DOHH2 (cell line): ENCODE measurements at regions not wholly inside any gene's neighbourhood (a gene's known extent, or its start where the extent isn't known, plus 50 kb on each side); places are given as distances from the start of the nearest gene placed in this dataset.

ENCODE experiments used
- CTCF ChIP-seq: fragments of 200-600 bp; sonication (generic); IDR thresholded peaks from one replicate; pipeline ENCODE4 v1.5.1; 2014; ENCODE audit warnings: antibody characterized with exemption, mild to moderate bottlenecking, low read depth, low read length; ENCODE audit not compliant: poor library complexity, severe bottlenecking
- EZH2phosphoT487 ChIP-seq: fragments of 200-600 bp; sonication (generic); IDR thresholded peaks from 2 replicates; pipeline ENCODE4 v1.6.1; 2017; ENCODE audit warnings: borderline replicate concordance, mild to moderate bottlenecking, antibody characterized with exemption, low read length, moderate library complexity, mixed read lengths

GRCh38 chr7:88358526-88358838 lies 51.8 kb upstream of the STEAP4 start:
- TF ChIP-seq CTCF (no peak), EZH2phosphoT487 (no peak)
